Endothelial cell of umbilical vein (primary cell): ENCODE measurements at regions not wholly inside any gene's neighbourhood (a gene's known extent, or its start where the extent isn't known, plus 50 kb on each side); places are given as distances from the start of the nearest gene placed in this dataset.

Experiments
- BruUV-seq: library from RNA; stranded (reverse); fragments of 400-500 nt; replicated peaks from 2 replicates; lab custom pipeline; 2021; lab: Mats Ljungman, UMichigan
- CTCF ChIA-PET: fragments of 300-600, 350-600 bp; sonication (Branson Sonifier 250); formaldehyde crosslinking; loops from one replicate; lab custom pipeline; 2021; ENCODE audit warnings: antibody characterized with exemption, inconsistent platforms; lab: Charles Lee
- POLR2A ChIA-PET: fragments of 300-600, 350-600 bp; sonication (Branson Sonifier 250); formaldehyde crosslinking; loops from one replicate; lab custom pipeline; 2021; ENCODE audit warnings: antibody characterized with exemption, inconsistent platforms; lab: Charles Lee
- DNase-seq: peaks from one replicate; pipeline ENCODE4 v3.0.0-alpha.2; 2011; ENCODE audit warnings: low read depth, low spot score
- FAIRE-seq: peaks from 2 replicates; lab custom pipeline; 2011; peaks lifted over from hg19 to GRCh38; lab: Jason Lieb, UNC
- H2AFZ ChIP-seq: 2 replicates; pipeline ENCODE4 v1.6.0; 2012; ENCODE audit warnings: low read depth, low read length, control low read depth, inconsistent platforms
- H3K27ac ChIP-seq: 2 replicates; pipeline ENCODE4 v1.5.1; 2011; ENCODE audit warnings: low read depth, mild to moderate bottlenecking, control low read depth, low read length, moderate library complexity; ENCODE audit not compliant: insufficient read depth
- H3K27me3 ChIP-seq, 2 experiments: 2 replicates each; pipeline versions ENCODE4 v1.6.0 to v1.6.1; 2011; ENCODE audit warnings: low read length in 2 of 2, mixed read lengths in 1 of 2; ENCODE audit not compliant: control insufficient read depth in 2 of 2, insufficient read depth in 2 of 2
- H3K36me3 ChIP-seq, 2 experiments: 2 replicates in 1 of 2; 3 replicates in 1 of 2; pipeline ENCODE4 v1.5.1; 2011; ENCODE audit warnings: low read length in 2 of 2, mild to moderate bottlenecking in 1 of 2, moderate library complexity in 1 of 2; ENCODE audit not compliant: control insufficient read depth in 2 of 2, insufficient read depth in 2 of 2; ENCODE audit errors: extremely low read depth in 1 of 2
- H3K4me1 ChIP-seq: 3 replicates; pipeline ENCODE4 v1.5.1; 2011; ENCODE audit warnings: mild to moderate bottlenecking, low read length; ENCODE audit not compliant: control insufficient read depth, insufficient read depth; ENCODE audit errors: extremely low read depth
- H3K4me2 ChIP-seq: 2 replicates; pipeline ENCODE4 v1.6.1; 2011; ENCODE audit warnings: low read length, control low read depth, mixed read lengths; ENCODE audit not compliant: insufficient read depth
- H3K4me3 ChIP-seq, 3 experiments: fragments of 200-600 bp in 1 of 3; sonication (generic), shearing (Covaris generic) in 1 of 3; replicated peaks in 1 of 3; 2 replicates each; pipeline ENCODE4 v1.5.1; 2011 to 2016; ENCODE audit warnings: control low read depth in 3 of 3, low read length in 3 of 3, mild to moderate bottlenecking in 2 of 3, inconsistent platforms in 1 of 3, low read depth in 1 of 3, moderate library complexity in 1 of 3; ENCODE audit not compliant: insufficient read depth in 1 of 3
- H3K79me2 ChIP-seq: 2 replicates; pipeline ENCODE4 v1.6.0; 2012; ENCODE audit warnings: low read length, inconsistent platforms; ENCODE audit not compliant: control insufficient read depth, insufficient read depth
- H3K9ac ChIP-seq: replicated peaks from 2 replicates; pipeline ENCODE3; 2011; ENCODE audit warnings: low read length, control low read depth; ENCODE audit not compliant: insufficient read depth; ENCODE audit errors: extremely low read depth
- H3K9me1 ChIP-seq: replicated peaks from 3 replicates; pipeline ENCODE4 v1.6.0; 2011; ENCODE audit warnings: mild to moderate bottlenecking, low read length; ENCODE audit not compliant: control insufficient read depth, insufficient read depth; ENCODE audit errors: extremely low read depth
- H3K9me3 ChIP-seq: replicated peaks from 2 replicates; pipeline ENCODE4 v1.5.1; 2012; ENCODE audit warnings: low read length, inconsistent platforms; ENCODE audit not compliant: control insufficient read depth, insufficient read depth
- H4K20me1 ChIP-seq: replicated peaks from 2 replicates; pipeline ENCODE3; 2011; ENCODE audit warnings: mild to moderate bottlenecking, low read length; ENCODE audit not compliant: control insufficient read depth, insufficient read depth; ENCODE audit errors: extremely low read depth
- CTCF ChIP-seq, 2 donors: IDR thresholded peaks; 1 replicate in 1 of 2; 2 replicates in 1 of 2; pipeline ENCODE4 v1.5.1; 2011; ENCODE audit warnings: low read length in 2 of 2, mild to moderate bottlenecking in 2 of 2, moderate library complexity in 2 of 2, control low read depth in 1 of 2, inconsistent platforms in 1 of 2, low read depth in 1 of 2; ENCODE audit not compliant: insufficient read depth in 1 of 2; ENCODE audit errors: extremely low read depth in 1 of 2
- EZH2 ChIP-seq: IDR thresholded peaks from 2 replicates; pipeline ENCODE4 v1.6.1; 2012; ENCODE audit warnings: borderline replicate concordance, low read depth, mild to moderate bottlenecking, moderate library complexity, low read length, inconsistent platforms; ENCODE audit not compliant: severe bottlenecking
- FOS ChIP-seq: IDR thresholded peaks from 2 replicates; pipeline ENCODE4 v1.6.1; 2011; ENCODE audit warnings: mild to moderate bottlenecking, low read length, moderate library complexity, borderline replicate concordance; ENCODE audit not compliant: insufficient read depth
- MYC ChIP-seq: IDR thresholded peaks from one replicate; pipeline ENCODE4 v1.6.1; 2011; ENCODE audit warnings: mild to moderate bottlenecking, low read depth, low read length
- POLR2A ChIP-seq: IDR thresholded peaks from 2 replicates; pipeline ENCODE4 v1.6.1; 2012; ENCODE audit warnings: low read depth, mild to moderate bottlenecking, control low read depth, low read length
- POLR2AphosphoS5 ChIP-seq: IDR thresholded peaks from 2 replicates; pipeline ENCODE4 v1.6.1; 2012; ENCODE audit warnings: low read depth, mild to moderate bottlenecking, control low read depth, low read length, moderate library complexity; ENCODE audit not compliant: insufficient read depth
- dilution Hi-C: fragments of 300-500 bp; cut with MboI; formaldehyde crosslinking; loops from one replicate; pipeline ENCODE4 v1.15.0; 2019; ENCODE audit warnings: low sequenced_read_pairs; ENCODE audit not compliant: extremely low pct_ligation_motif_present
- intact Hi-C: fragments of 100-400 bp; cut with micrococcal nuclease; formaldehyde crosslinking; loops from one replicate; pipeline ENCODE4 v1.10.0; 2022
- TF ChIP-seq, protein P1 (sequence below): IDR thresholded peaks from 2 replicates; pipeline ENCODE4 v1.6.1; 2011; ENCODE audit not compliant: insufficient read depth, insufficient read length

DNA sequence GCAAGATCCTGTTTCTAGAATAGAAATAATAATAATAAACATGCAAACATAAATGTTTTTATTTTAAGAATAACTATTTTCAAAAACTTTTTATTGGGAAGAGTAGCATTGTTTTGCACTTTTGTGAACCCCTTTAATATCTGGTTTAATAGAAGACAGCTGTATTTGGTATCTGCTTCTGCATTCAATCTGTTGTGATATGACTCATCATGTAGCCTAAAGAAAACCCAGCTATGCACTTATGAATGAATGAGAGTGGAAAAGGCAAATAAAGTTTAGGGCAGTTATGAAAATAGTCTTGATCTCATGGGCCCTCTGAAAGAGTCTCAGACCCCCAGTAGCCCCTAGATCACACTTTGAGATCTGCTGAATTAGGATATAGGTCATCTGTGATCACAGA lies 100.4 kb upstream of the PPP2R3A start:
- Histone ChIP-seq H3K4me1 (no peaks in the 10 kb centered on the region), H2AFZ (no peak overlapping the region), H3K27me3 (no peaks in the 10 kb centered on the region), H3K9ac (no peak overlapping the region), H3K9me1 (no peaks in the 10 kb centered on the region), H3K79me2 (no peaks in the 10 kb centered on the region), H3K4me2 (no peak overlapping the region), H3K36me3 (no peaks in the 10 kb centered on the region), H3K9me3 (no peaks in the 10 kb centered on the region), H3K27ac (no peak overlapping the region), H4K20me1 (no peaks in the 10 kb centered on the region), H3K4me3 (no peak overlapping the region)
- CTCF ChIA-PET: no interaction called here
- dilution Hi-C loops (no loop called here), intact Hi-C loops (no loop called here)
- FAIRE-seq: no peak
- no peak for DNase-seq
- BruUV-seq: no TSS peak
- POLR2A ChIA-PET: no interaction called here
- TF ChIP-seq EZH2 (no peak), CTCF (IDR thresholded peaks at IDR 0.05; ENCODE audit: extremely low read depth in 1 of 2, insufficient read depth in 1 of 2, low read depth in 1 of 2, low read length in 2 of 2) (no peak), MYC (no peak), POLR2A (no peak)

- TF ChIP-seq MYC (no peak), POLR2AphosphoS5 (no peak), CTCF (IDR thresholded peaks at IDR 0.05; ENCODE audit: extremely low read depth in 1 of 2, insufficient read depth in 1 of 2, low read depth in 1 of 2, low read length in 2 of 2) (no peak), EZH2 (no peak), FOS (no peak)
- TF ChIP-seq, protein P1, sequence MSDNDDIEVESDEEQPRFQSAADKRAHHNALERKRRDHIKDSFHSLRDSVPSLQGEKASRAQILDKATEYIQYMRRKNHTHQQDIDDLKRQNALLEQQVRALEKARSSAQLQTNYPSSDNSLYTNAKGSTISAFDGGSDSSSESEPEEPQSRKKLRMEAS: no peak
- H3K9me1 ChIP-seq: no peaks in the 10 kb centered on the region
- H3K9ac ChIP-seq: no peak overlapping the region
- H4K20me1 ChIP-seq: no peaks in the 10 kb centered on the region
- POLR2A ChIA-PET: no interaction called here
- no peak overlapping the region for H3K4me2 ChIP-seq
- no peaks in the 10 kb centered on the region for H3K79me2 ChIP-seq
- H3K36me3 ChIP-seq: no peaks in the 10 kb centered on the region
- no peak for FAIRE-seq
- no peak for DNase-seq
- no peaks in the 10 kb centered on the region for H3K4me1 ChIP-seq
- no peaks in the 10 kb centered on the region for H3K27me3 ChIP-seq
- intact Hi-C loops: no loop called here
- no peaks in the 10 kb centered on the region for H3K9me3 ChIP-seq
- dilution Hi-C loops: no loop called here
- no peak overlapping the region for H3K27ac ChIP-seq
- no TSS peak for BruUV-seq
- no peak overlapping the region for H2AFZ ChIP-seq
- CTCF ChIA-PET: no interaction called here
- H3K4me3 ChIP-seq: no peak overlapping the region
These were observed 100.0 kb upstream of the PPP2R3A start for GRCh38 chr3:135865553-135865952.
